CD4-positive, alpha-beta T cell treated with Interleukin-6 at 100 ng/mL for 8 hours (primary cell): ENCODE measurements at regions not wholly inside any gene's neighbourhood (a gene's known extent, or its start where the extent isn't known, plus 50 kb on each side); places are given as distances from the start of the nearest gene placed in this dataset.
"Not testable (repeated sequence)": the region's sequence is repeated elsewhere in the genome, so short reads cannot be mapped to it uniquely, and the experiment has no call there.

Source experiments
- DNase-seq: peaks from one replicate; pipeline ENCODE4 v3.0.0-alpha.2; 2020; ENCODE audit warnings: mixed read lengths, low spot score

- no peak for DNase-seq
These were observed 221.8 kb upstream of the PLXNA2 start for GRCh38 chr1:208465786-208466590.

- no peak for DNase-seq
These were observed 223.1 kb upstream of the PLXNA2 start for GRCh38 chr1:208467151-208467780.

- DNase-seq: no peak
These were observed 231.3 kb upstream of the PLXNA2 start for GRCh38 chr1:208475449-208475848.

GRCh38 chr1:208475951-208476845 lies 232.0 kb upstream of the PLXNA2 start:
- DNase-seq: no peak

- no peak for DNase-seq
These were observed 232.6 kb upstream of the PLXNA2 start for GRCh38 chr1:208476846-208477170.

GRCh38 chr1:208479435-208479834 lies 235.3 kb upstream of the PLXNA2 start:
- DNase-seq: no peak

- no peak for DNase-seq
These were observed 241.3 kb upstream of the PLXNA2 start for GRCh38 chr1:208485512-208485911.

GRCh38 chr1:208486677-208487076 lies 242.5 kb upstream of the PLXNA2 start:
- DNase-seq: no peak

GRCh38 chr1:208488432-208488831 lies 244.2 kb upstream of the PLXNA2 start:
- DNase-seq: not testable (repeated sequence)

GRCh38 chr1:208496467-208497371 lies 252.5 kb upstream of the PLXNA2 start:
- no peak for DNase-seq

- no peak for DNase-seq
These were observed 253.8 kb upstream of the PLXNA2 start for GRCh38 chr1:208497866-208498541.

GRCh38 chr1:208499026-208499425 lies 254.8 kb upstream of the PLXNA2 start:
- no peak for DNase-seq

- DNase-seq: no peak
These were observed 255.4 kb upstream of the PLXNA2 start for GRCh38 chr1:208499601-208500000.

GRCh38 chr1:208500375-208500774 lies 256.2 kb upstream of the PLXNA2 start:
- no peak for DNase-seq

GRCh38 chr1:208501542-208501941 lies 257.4 kb upstream of the PLXNA2 start:
- no peak for DNase-seq

GRCh38 chr1:208503787-208504186 lies 259.6 kb upstream of the PLXNA2 start:
- no peak for DNase-seq

- DNase-seq: no peak
These were observed 262.6 kb upstream of the PLXNA2 start for GRCh38 chr1:208506812-208507211.

- DNase-seq: no peak
These were observed 264.9 kb upstream of the PLXNA2 start for GRCh38 chr1:208509072-208509471.

GRCh38 chr1:208510192-208510952 lies 266.2 kb upstream of the PLXNA2 start:
- no peak for DNase-seq

GRCh38 chr1:208511242-208511860 lies 267.2 kb upstream of the PLXNA2 start:
- DNase-seq: no peak
